ENCODE measurements at regions not wholly inside any gene's neighbourhood (a gene's known extent, or its start where the extent isn't known, plus 50 kb on each side); places are given as distances from the start of the nearest gene placed in this dataset.

DNA sequence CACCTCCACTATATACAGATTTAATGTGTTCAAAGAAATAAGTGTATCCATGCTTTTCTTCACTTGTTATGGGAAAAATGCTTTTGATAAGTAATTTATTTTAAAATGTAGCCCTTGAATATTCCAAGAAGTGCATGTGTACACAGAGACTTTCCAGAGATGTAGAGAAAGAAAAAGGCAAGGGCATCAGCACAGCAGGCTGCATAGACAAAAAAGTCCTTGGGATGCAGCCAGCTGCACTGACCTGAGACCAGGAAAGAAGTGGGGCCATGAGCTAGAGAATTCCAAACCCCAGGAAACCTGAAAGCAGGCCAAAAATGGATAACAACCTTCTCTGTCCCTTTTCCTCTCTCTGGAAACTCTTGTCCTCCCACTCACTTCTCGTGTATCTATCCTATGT is 51.6 kb upstream of the PRDM8 start:
- DNase-seq (ENCODE audit: low read depth in 2 of 2), result no peak

DNA sequence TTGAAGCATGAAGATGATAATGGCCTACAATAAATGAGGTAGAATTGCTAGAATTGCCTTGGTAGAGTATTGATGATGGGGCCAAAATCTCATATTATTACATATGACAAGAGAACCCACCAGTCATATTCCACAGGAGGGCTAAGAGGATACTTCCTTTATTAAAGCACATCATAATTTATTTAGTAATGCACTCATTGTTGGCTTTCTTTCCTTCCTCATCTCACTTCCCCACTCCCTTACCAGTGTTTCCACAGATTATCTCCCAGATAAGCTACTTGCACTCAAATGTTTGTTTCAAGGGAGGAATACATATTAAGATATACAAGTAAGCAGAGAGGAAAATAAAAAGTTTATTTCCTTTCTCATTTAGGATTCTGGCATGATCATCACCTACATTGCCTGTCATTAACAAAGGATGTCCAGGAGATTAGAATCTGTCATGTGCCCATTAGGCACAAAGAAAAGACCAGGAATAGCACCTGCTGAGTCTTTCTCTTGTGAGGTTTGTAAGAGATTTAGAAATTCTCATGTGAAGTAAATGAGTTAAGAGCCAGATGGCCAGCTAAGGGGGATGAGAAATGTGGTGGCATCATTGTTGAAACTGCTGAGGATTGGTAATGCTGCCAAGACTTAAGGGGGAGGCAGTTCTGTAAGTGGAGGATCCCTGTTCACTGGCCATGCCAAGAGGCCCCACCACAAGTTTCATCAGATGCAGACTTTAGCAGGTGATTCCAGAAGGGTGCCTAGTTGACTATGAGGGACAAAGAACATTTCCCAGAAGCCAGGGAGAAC is 52.4 kb upstream of the PRDM8 start:
- no peak for DNase-seq (ENCODE audit: low read depth in 2 of 2)

DNA sequence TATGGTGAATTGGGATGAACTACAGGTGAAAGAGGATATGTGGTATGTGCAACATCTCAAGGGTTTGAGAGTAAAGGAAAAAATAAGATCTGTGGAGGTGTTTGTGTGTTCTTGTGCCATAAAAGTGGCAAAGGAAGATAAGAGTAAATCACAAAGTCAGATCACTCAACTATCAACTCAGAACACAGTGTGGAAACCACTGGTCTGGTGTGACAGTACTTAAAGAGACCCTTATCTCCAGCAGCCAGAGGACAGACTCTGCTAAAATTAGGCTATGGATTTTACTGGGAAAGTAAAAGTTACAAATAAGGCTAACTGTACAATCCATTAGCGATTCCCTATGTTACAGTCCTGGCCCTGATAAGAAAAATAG is 54.0 kb upstream of the PRDM8 start:
- DNase-seq (ENCODE audit: low read depth in 2 of 2), result no peak

DNA sequence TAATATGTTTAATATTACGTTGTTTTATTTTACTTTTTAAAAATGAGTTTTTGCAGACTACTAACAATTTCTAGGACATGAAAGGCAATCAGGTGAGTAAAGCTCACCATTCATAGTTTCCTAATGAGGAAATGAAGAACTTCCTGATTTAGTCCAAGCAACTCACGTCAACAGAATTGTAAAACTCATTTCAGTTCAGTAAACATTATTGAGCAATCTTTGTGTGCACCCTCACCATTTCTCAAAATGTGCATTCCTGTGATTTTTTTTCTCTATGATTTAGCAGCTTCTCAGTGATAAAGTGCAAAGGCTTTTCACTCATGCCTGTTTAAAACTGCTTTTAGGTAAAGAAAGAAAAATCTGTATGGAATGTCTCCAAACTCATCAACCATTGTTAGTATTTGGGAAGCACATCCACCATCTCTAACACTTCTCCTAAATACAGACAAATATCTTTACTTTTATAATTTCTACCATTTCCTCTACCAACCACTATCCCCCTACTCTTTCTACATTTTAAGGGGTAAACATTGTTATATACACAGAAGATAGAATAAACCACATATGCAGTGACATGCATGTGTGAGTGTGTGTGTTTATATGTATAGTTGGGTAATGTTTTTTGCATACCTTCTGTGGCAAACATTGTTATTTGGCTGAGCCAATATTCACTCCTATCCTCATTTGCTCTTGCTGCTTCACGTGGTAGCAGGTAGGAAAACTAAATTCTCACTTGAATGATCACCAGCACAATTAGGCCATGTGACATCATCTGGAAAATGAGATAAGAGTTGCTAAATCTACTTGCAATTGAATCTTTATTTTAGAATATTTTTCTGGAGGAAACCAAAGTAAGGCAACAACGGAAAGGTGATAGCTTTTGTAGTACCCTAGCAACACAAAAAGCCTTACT is 54.7 kb upstream of the PRDM8 start:
- no peak for DNase-seq (ENCODE audit: low read depth in 2 of 2)

DNA sequence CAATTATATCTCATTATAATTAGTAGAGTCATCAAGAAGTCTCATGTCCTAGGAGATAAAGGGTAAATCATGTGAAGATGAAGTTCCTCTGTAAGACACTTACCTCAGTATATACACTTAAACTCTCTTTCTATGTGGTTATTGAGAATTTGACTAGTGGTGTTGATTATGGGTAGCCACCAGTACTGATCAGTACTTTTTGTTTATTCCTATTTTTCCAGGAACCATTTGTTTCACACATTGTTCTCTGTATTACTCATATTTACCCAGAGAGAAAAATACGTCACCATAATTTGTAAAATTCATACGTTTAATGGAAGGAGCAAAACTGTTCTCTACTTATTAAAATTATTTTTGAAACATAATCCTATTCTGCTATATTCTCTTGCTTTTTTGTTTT is 55.8 kb upstream of the PRDM8 start:
- DNase-seq (ENCODE audit: low read depth in 2 of 2), result no peak

- no peak for DNase-seq (ENCODE audit: low read depth in 2 of 2)
Observed at GRCh38 chr4:80140194-80140593, 57.1 kb upstream of the PRDM8 start.

DNA sequence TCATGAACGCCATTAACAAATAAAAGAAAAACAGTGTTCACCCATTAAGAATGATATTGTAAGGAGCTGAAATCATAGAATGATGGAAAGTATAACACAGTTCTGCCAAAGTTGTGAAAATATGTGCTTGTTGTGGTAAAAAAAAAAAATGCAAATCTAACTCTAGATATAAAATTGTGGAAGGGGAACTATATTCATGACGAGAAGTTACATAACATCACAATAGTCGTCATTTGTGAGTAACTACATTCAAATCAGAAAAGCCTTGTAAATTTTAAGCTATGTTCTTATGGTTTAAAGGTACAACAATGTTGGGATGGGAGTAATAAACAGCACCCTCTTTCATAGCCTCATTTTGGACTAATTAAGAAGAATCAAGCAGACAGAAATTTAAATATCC is 57.6 kb upstream of the PRDM8 start:
- no peak for DNase-seq (ENCODE audit: low read depth in 2 of 2)

- peak; percentile 21 to 26 for DNase-seq (ENCODE audit: low read depth in 2 of 2)
Observed at GRCh38 chr4:80138551-80139538, 58.5 kb upstream of the PRDM8 start.

- no peak for DNase-seq (ENCODE audit: low read depth in 2 of 2)
Observed at GRCh38 chr4:80137631-80138030, 59.7 kb upstream of the PRDM8 start.

DNA sequence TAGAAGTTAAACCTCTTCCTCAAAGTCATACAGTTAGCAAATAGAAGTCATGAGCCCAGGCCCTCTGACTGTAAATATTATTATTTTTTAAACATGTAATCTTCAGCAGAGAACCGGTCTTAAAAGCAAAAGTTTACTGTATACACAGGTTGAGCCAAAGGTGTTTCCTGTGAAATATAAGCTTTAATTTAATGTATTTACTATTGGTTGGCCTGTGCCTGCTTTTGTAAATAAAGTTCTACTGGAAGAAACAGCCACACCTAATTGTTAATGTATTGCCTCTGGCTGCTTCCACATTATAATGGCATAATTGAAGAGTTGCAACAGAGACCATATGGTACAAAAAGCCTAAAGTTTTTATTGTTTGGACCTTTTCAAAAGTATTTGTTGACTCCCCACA is 61.0 kb upstream of the PRDM8 start:
- DNase-seq (ENCODE audit: low read depth in 2 of 2), result no peak

- DNase-seq (ENCODE audit: low read depth in 2 of 2), result no peak
Observed at GRCh38 chr4:80135702-80136058, 61.6 kb upstream of the PRDM8 start.

GRCh38 chr4:80134936-80135701 is 62.1 kb upstream of the ANTXR2 start:
- DNase-seq (ENCODE audit: low read depth in 2 of 2), result no peak

GRCh38 chr4:80133240-80133783 is 60.3 kb upstream of the ANTXR2 start:
- DNase-seq (ENCODE audit: low read depth in 2 of 2), result no peak

DNA sequence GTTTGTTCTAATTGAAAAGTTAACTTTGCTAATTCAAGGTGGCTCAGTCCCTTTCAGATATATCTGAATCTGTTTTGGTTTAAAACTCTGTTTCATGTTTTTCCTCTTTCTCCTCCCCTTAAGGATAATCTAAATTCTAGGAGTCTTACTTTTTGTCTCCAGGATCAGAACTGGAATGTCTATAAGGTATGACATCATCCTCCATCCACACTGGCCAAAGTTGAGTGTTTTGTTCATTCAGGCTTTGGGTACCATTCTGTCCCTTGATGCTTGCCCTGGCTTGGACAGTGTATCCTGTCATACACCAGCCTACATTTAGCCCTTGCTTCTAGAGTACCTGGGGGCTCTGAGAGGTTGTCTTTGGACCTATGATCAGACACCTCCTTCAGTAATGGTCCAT is 56.8 kb upstream of the ANTXR2 start:
- DNase-seq (ENCODE audit: low read depth in 2 of 2), result no peak

DNA sequence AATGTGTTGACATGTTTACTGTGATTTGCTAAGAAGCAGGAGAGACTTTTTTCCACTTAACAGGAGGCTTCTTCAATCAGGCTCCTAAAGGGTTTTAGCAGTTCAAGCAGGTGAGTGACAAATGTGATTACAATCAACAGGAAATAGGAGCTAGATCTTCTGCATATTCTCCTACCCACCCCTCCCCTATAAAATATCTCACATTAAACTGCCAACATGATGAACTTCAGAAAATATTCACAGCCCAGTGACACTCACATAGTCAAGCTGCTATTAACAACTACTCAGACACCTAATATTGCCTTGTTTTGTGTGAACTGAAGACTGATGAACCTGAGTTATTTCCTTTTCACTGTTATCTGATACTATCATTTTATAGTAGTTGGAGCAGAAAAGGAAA is 55.9 kb upstream of the ANTXR2 start:
- DNase-seq (ENCODE audit: low read depth in 2 of 2), result no peak

DNA sequence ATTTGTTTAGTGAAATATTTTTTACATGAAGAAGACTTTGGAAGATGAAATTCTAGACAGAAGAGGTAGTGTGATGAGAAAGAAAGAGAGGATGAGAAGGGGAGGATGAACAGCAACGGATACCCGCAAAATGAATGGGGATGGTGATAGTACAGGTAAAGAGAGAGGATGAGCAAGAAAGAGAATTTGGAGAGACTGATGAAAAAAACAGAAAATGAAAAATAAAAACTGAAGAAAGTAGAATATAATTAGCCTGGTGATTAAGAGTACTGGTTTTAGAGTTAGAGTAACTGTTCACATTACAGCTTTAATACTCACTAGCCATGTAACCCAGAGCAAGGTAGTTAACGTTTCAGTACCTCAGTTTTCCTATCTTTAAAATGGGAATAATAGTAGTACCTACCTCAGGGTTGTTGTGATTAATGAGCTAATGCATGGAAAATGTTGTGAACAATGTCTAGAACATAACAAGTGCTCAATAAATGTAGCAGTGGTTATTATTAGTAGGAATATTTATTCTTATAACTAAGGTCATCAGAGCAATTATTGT is 54.9 kb upstream of the ANTXR2 start:
- no peak for DNase-seq (ENCODE audit: low read depth in 2 of 2)

DNA sequence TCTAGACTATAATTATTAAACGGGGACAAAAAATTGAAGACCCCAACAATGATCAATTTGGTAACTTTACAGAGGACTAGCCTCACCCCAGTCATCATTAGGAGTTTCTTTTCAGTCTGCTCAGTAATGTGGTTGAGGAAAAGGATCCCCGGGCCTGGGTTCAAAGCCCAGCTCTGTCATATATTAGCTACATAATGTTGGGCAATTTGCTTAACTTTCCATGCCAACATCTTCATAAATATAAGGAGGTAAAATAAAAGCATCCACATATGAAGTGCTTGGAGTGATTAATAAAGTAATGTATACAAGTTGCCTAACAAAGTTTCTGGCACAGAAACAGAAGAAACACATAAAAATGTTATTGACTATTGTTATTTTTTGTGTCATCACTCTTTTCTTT is 53.4 kb upstream of the ANTXR2 start:
- DNase-seq (ENCODE audit: low read depth in 2 of 2), result no peak

DNA sequence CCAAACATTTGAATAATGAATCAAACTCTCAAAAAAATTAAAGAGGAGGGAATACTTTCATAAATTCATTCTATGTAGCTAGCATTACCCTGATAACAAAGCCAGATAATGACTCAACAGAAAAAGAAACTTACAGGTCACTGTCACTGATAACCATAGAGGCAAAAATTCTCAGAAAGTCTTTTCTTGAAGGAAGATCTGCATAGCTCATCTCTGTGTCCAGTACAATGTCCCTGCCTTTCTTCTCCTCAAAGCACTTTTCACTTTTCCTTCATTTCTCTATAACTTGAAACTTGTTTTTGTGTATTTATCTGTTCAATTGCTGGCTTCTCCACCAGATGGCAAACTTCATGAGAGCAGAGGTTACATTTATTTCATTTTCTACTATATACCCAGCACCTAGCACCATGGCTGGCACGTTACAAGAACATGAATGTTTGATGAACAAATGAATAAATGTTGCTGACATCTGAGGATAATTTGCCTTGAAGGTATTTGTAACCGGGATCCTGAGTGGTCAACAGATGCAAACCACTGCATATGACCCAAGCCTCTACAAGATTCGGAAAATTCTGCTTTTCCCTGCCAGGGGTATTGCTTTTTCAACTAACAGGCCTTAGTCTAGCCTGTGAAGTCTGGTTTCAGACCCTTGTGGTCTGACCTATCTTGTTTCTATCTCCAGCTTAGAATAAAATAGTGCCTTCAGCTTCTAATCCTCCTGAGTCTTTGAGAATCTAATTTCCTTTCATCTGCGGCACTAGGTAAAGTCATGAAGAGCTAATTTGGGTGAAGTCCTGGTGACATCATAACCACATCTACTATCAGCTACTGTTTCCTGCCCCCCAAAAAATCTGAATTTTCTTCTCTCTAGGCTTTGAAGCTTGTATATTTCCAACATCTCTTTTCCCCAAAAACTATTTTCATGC is 52.5 kb upstream of the ANTXR2 start:
- no peak for DNase-seq (ENCODE audit: low read depth in 2 of 2)

Measured in stimulated activated CD4-positive, alpha-beta T cell treated with anti-CD3 and anti-CD28 coated beads, Interleukin-4, amount 100 ng/mL, for 48 hours (primary cell).